ENCODE measurements at regions not wholly inside any gene's neighbourhood (a gene's known extent, or its start where the extent isn't known, plus 50 kb on each side); places are given as distances from the start of the nearest gene placed in this dataset.

DNA sequence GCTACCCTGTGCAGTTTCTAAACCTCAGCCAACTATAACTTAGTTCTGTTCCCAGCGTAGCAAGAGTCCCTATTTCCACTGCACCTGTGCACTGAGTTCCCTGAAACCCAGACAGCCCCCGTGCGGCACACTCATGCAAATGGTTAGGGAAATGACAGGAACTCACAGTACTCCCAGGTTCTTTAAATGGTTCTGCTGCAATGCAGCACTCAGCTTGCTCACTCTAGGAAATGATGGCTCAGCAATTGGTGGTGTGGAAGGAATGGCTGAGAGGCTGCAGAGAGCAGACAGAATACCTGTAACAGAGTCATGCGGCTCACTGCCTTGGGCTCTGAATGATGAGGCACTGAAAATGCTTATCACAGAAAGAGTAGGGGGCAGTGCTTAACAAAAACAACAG lies 143.0 kb downstream of the RAD51AP2 start:
- no peak overlapping the region for H3K27ac ChIP-seq (ENCODE audit: insufficient read length, low read depth, low read length)
- TF ChIP-seq CTCF (conservative IDR thresholded peaks at IDR 0.05) = no peak
- H3K56ac ChIP-seq (ENCODE audit: insufficient read length, low read depth, low read length) = no peak overlapping the region
- no peak overlapping the region for H2BK15ac ChIP-seq (ENCODE audit: low read depth, low read length)
- no peak overlapping the region for H2BK12ac ChIP-seq (ENCODE audit: insufficient read length, low read depth, low read length)
- no peak overlapping the region for H3T11ph ChIP-seq (ENCODE audit: low read length)
- no peak overlapping the region for H4K91ac ChIP-seq (ENCODE audit: insufficient read length, low read depth, low read length)
- no peak overlapping the region for H3K18ac ChIP-seq (ENCODE audit: insufficient read length, low read depth, low read length)
- no peaks in the 10 kb centered on the region for H3K79me2 ChIP-seq (ENCODE audit: insufficient read depth, low read length)
- H3K79me1 ChIP-seq (ENCODE audit: insufficient read depth, low read depth, low read length, poor library complexity, severe bottlenecking) = no peaks in the 10 kb centered on the region
- H4K20me1 ChIP-seq (ENCODE audit: control insufficient read depth, insufficient read depth, insufficient read length) = no peaks in the 10 kb centered on the region
- H3K23ac ChIP-seq (ENCODE audit: insufficient read length, low read depth, low read length) = no peak overlapping the region
- no peak overlapping the region for H3K14ac ChIP-seq (ENCODE audit: insufficient read depth, low read length)
- no peak overlapping the region for H2BK120ac ChIP-seq (ENCODE audit: low read depth, low read length, poor library complexity, severe bottlenecking)
- H3K9me3 Mint-ChIP-seq = peaks cover 2 to 3% of the 10 kb centered on the region in 2 experiments; a peak in 4 of 5 replicates
- H3K4me3 Mint-ChIP-seq = no peak overlapping the region
- no peak overlapping the region for H2BK20ac ChIP-seq (ENCODE audit: low read depth, low read length, poor library complexity, severe bottlenecking)
- no peak overlapping the region for H4K8ac ChIP-seq (replicated peaks; ENCODE audit: insufficient read length, low read depth, low read length)
- H3K4me2 ChIP-seq (ENCODE audit: insufficient read depth, insufficient read length, low read length) = no peak overlapping the region
- H3K4me1 ChIP-seq (ENCODE audit: insufficient read depth, low read length) = no peaks in the 10 kb centered on the region
- H2AFZ ChIP-seq (ENCODE audit: low read length) = no peak overlapping the region
- no peak overlapping the region for H2AK5ac ChIP-seq (ENCODE audit: insufficient read length, low read length)
- WGBS (ENCODE audit: extremely low coverage, insufficient read length, low lambda C conversion rate) = no CpG with 5 or more reads among the region's 4 CpGs
- no peaks in the 10 kb centered on the region for H3K27me3 ChIP-seq (ENCODE audit: insufficient read depth, low read length)
- H3K4ac ChIP-seq (ENCODE audit: low read depth, low read length) = no peak overlapping the region
- no peak overlapping the region for H4K5ac ChIP-seq (ENCODE audit: insufficient read length, low read depth, low read length)
- H3K23me2 ChIP-seq (ENCODE audit: insufficient read length, low read depth, low read length, poor library complexity, severe bottlenecking) = no peaks in the 10 kb centered on the region
- no peak overlapping the region for H2BK5ac ChIP-seq (ENCODE audit: insufficient read length, low read length)
- no peaks in the 10 kb centered on the region for H3K27me3 Mint-ChIP-seq (ENCODE audit: low read depth)
- peak overlapping the region in 1 of 3 experiments; percentile 13; a peak in 1 of 7 replicates for H3K27ac Mint-ChIP-seq
- no peak overlapping the region for H3K9ac ChIP-seq (ENCODE audit: extremely low read depth, insufficient read length, low read length)
- no peak for DNase-seq
- peaks cover 2% of the 10 kb centered on the region in 2 experiments; a peak in 2 of 4 replicates for H3K4me1 Mint-ChIP-seq
- no peaks in the 10 kb centered on the region for H3K9me3 ChIP-seq (ENCODE audit: control insufficient read depth, low read depth, low read length)
- no peaks in the 10 kb centered on the region; a peak in 2 of 7 replicates for H3K36me3 Mint-ChIP-seq (ENCODE audit: insufficient read depth in 1 of 3, low read depth in 3 of 3)

Measured in H9 (cell line).